ENCODE measurements at regions not wholly inside any gene's neighbourhood (a gene's known extent, or its start where the extent isn't known, plus 50 kb on each side); places are given as distances from the start of the nearest gene placed in this dataset.

DNA sequence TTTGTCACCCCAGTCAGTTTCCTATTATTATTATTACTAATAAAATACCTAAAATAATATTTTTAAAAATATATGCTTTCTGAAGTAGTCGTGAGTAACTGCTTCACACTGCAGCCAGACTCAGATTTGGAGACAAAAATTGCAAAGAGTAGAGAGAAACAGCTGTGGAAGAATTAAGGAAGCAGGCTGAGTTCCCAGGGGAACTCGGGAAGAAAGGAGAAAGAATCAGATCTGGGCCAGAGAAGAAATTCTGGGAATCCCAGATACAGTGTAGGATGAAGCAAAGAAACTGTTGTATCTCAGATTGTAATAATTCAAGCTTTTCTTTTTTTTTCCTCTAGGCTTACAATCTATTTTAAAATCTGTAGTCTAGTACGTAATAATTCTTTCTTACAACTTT, 182.3 kb downstream of the FTCDNL1 start (continued):
- TF ChIP-seq HNRNPK (IDR thresholded peaks at IDR 0.05; ENCODE audit: low read depth, low read length, poor library complexity, severe bottlenecking), result no peak
- no peak for TF ChIP-seq HOXA7 (CRISPR knock-in tag; IDR thresholded peaks at IDR 0.05)
- TF ChIP-seq KMT2A (CRISPR knock-in tag; IDR thresholded peaks at IDR 0.05), result no peak
- TF ChIP-seq, protein P1, sequence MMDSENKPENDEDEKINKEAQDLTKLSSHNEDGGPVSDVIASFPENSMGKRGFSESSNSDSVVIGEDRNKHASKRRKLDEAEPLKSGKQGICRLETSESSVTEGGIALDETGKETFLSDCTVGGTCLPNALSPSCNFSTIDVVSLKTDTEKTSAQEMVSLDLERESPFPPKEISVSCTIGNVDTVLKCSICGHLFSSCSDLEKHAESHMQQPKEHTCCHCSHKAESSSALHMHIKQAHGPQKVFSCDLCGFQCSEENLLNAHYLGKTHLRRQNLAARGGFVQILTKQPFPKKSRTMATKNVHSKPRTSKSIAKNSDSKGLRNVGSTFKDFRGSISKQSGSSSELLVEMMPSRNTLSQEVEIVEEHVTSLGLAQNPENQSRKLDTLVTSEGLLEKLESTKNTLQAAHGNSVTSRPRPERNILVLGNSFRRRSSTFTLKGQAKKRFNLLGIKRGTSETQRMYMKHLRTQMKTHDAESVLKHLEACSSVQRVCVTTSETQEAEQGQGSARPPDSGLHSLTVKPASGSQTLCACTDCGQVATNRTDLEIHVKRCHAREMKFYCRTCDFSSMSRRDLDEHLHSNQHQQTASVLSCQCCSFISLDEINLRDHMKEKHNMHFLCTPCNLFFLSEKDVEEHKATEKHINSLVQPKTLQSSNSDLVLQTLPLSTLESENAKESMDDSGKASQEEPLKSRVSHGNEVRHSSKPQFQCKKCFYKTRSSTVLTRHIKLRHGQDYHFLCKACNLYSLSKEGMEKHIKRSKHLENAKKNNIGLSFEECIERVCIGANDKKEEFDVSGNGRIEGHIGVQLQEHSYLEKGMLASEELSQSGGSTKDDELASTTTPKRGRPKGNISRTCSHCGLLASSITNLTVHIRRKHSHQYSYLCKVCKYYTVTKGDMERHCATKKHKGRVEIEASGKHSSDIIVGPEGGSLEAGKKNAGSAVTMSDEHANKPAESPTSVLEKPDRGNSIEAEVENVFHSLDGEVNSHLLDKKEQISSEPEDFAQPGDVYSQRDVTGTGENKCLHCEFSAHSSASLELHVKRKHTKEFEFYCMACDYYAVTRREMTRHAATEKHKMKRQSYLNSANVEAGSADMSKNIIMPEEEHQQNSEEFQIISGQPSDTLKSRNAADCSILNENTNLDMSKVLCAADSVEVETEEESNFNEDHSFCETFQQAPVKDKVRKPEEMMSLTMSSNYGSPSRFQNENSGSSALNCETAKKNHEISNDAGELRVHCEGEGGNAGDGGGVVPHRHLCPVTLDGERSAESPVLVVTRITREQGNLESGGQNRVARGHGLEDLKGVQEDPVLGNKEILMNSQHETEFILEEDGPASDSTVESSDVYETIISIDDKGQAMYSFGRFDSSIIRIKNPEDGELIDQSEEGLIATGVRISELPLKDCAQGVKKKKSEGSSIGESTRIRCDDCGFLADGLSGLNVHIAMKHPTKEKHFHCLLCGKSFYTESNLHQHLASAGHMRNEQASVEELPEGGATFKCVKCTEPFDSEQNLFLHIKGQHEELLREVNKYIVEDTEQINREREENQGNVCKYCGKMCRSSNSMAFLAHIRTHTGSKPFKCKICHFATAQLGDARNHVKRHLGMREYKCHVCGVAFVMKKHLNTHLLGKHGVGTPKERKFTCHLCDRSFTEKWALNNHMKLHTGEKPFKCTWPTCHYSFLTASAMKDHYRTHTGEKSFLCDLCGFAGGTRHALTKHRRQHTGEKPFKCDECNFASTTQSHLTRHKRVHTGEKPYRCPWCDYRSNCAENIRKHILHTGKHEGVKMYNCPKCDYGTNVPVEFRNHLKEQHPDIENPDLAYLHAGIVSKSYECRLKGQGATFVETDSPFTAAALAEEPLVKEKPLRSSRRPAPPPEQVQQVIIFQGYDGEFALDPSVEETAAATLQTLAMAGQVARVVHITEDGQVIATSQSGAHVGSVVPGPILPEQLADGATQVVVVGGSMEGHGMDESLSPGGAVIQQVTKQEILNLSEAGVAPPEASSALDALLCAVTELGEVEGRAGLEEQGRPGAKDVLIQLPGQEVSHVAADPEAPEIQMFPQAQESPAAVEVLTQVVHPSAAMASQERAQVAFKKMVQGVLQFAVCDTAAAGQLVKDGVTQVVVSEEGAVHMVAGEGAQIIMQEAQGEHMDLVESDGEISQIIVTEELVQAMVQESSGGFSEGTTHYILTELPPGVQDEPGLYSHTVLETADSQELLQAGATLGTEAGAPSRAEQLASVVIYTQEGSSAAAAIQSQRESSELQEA (CRISPR knock-in tag; IDR thresholded peaks at IDR 0.05; ENCODE audit: not compliant biosample characterization), result no peak
- TF ChIP-seq, protein P2, sequence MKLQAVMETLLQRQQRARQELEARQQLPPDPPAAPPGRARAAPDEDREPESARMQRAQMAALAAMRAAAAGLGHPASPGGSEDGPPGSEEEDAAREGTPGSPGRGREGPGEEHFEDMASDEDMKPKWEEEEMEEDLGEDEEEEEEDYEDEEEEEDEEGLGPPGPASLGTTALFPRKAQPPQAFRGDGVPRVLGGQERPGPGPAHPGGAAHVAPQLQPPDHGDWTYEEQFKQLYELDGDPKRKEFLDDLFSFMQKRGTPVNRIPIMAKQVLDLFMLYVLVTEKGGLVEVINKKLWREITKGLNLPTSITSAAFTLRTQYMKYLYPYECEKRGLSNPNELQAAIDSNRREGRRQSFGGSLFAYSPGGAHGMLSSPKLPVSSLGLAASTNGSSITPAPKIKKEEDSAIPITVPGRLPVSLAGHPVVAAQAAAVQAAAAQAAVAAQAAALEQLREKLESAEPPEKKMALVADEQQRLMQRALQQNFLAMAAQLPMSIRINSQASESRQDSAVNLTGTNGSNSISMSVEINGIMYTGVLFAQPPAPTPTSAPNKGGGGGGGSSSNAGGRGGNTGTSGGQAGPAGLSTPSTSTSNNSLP (IDR thresholded peaks at IDR 0.05; ENCODE audit: low read depth, low read length), result no peak
- TF ChIP-seq BRD4 (CRISPR knock-in tag; IDR thresholded peaks at IDR 0.05), result no peak
- TF ChIP-seq, protein P3, sequence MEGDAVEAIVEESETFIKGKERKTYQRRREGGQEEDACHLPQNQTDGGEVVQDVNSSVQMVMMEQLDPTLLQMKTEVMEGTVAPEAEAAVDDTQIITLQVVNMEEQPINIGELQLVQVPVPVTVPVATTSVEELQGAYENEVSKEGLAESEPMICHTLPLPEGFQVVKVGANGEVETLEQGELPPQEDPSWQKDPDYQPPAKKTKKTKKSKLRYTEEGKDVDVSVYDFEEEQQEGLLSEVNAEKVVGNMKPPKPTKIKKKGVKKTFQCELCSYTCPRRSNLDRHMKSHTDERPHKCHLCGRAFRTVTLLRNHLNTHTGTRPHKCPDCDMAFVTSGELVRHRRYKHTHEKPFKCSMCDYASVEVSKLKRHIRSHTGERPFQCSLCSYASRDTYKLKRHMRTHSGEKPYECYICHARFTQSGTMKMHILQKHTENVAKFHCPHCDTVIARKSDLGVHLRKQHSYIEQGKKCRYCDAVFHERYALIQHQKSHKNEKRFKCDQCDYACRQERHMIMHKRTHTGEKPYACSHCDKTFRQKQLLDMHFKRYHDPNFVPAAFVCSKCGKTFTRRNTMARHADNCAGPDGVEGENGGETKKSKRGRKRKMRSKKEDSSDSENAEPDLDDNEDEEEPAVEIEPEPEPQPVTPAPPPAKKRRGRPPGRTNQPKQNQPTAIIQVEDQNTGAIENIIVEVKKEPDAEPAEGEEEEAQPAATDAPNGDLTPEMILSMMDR (CRISPR knock-in tag; IDR thresholded peaks at IDR 0.05), result no peak
- TF ChIP-seq ZNF747 (CRISPR knock-in tag; IDR thresholded peaks at IDR 0.05; ENCODE audit: borderline replicate concordance), result no peak
- TF ChIP-seq NCOA1 (CRISPR knock-in tag; IDR thresholded peaks at IDR 0.05), result no peak
